PC-3 (cell line): ENCODE measurements at regions not wholly inside any gene's neighbourhood (a gene's known extent, or its start where the extent isn't known, plus 50 kb on each side); places are given as distances from the start of the nearest gene placed in this dataset.

Experiments used
- EZH2 ChIP-seq: fragments of 300-600 bp; sonication (generic); IDR thresholded peaks from one replicate; pipeline ENCODE4 v1.6.1; 2017; ENCODE audit warnings: antibody characterized with exemption, mild to moderate bottlenecking, low read length; ENCODE audit not compliant: unreplicated experiment
- TF ChIP-seq, protein P1 (sequence below): fragments of 300-600 bp; sonication (generic); conservative IDR thresholded peaks from 2 replicates; pipeline ENCODE4 v1.5.1; 2017; ENCODE audit warnings: antibody characterized with exemption, low read depth, mild to moderate bottlenecking, low read length

DNA sequence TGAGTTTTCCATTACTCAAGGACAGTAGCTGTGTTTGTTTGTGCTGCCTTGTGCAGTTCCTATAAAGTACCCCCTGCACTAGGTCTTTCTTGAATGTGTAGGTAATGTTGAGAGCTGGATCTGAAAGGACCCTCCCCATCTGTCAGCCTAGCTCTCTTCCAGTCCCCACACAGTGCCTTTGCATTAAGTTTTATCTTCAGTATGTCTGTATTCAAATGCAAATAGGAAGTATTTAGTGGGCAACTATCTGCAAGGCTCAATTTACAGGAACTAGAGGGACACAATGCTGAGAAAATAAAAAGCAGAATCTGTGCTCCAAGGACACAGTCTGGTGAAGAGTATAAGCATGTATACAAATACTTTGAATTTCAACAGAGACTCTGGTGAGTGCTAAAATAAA lies 558.5 kb downstream of the RFC3 start:
- TF ChIP-seq, protein P1, sequence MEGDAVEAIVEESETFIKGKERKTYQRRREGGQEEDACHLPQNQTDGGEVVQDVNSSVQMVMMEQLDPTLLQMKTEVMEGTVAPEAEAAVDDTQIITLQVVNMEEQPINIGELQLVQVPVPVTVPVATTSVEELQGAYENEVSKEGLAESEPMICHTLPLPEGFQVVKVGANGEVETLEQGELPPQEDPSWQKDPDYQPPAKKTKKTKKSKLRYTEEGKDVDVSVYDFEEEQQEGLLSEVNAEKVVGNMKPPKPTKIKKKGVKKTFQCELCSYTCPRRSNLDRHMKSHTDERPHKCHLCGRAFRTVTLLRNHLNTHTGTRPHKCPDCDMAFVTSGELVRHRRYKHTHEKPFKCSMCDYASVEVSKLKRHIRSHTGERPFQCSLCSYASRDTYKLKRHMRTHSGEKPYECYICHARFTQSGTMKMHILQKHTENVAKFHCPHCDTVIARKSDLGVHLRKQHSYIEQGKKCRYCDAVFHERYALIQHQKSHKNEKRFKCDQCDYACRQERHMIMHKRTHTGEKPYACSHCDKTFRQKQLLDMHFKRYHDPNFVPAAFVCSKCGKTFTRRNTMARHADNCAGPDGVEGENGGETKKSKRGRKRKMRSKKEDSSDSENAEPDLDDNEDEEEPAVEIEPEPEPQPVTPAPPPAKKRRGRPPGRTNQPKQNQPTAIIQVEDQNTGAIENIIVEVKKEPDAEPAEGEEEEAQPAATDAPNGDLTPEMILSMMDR, result no peak
- no peak for TF ChIP-seq EZH2
